Activated naive CD8-positive, alpha-beta T cell treated with anti-CD3 and anti-CD28 coated beads, Interleukin-2, amount 10 ng/mL, durations not matched to agents 7 days and 5 days (primary cell): ENCODE measurements at regions not wholly inside any gene's neighbourhood (a gene's known extent, or its start where the extent isn't known, plus 50 kb on each side); places are given as distances from the start of the nearest gene placed in this dataset.
"Not testable (repeated sequence)": the region's sequence is repeated elsewhere in the genome, so short reads cannot be mapped to it uniquely, and the experiment has no call there.

Experiments used
- ATAC-seq: fragments of 150-1000 bp; cut with Tn5 transposase; one replicate; pipeline ENCODE4 v1.10.0; 2021; ENCODE audit warnings: low read depth, moderate library complexity
- POLR2A ChIA-PET: fragments of 350-600 bp; sonication (Branson Sonifier 250); formaldehyde crosslinking; loops from one replicate; lab custom pipeline; 2021; ENCODE audit warnings: antibody characterized with exemption; lab: Charles Lee
- DNase-seq: peaks from one replicate; pipeline ENCODE4 v3.0.0; 2021
- H3K27ac Mint-ChIP-seq: one replicate; pipeline ENCODE4 v1.8.0; 2022; ENCODE audit warnings: mild to moderate bottlenecking, mixed read lengths
- H3K27me3 Mint-ChIP-seq: one replicate; pipeline ENCODE4 v1.8.0; 2022; ENCODE audit warnings: mild to moderate bottlenecking, moderate library complexity, mixed read lengths
- H3K36me3 Mint-ChIP-seq: one replicate; pipeline ENCODE4 v1.8.0; 2021; ENCODE audit warnings: mild to moderate bottlenecking, mixed read lengths
- H3K4me1 Mint-ChIP-seq: one replicate; pipeline ENCODE4 v1.8.0; 2021; ENCODE audit warnings: mixed read lengths
- H3K4me3 Mint-ChIP-seq: one replicate; pipeline ENCODE4 v1.8.0; 2022; ENCODE audit warnings: mild to moderate bottlenecking, moderate library complexity, mixed read lengths
- H3K9me3 Mint-ChIP-seq: one replicate; pipeline ENCODE4 v1.8.0; 2021; ENCODE audit warnings: mixed read lengths

DNA sequence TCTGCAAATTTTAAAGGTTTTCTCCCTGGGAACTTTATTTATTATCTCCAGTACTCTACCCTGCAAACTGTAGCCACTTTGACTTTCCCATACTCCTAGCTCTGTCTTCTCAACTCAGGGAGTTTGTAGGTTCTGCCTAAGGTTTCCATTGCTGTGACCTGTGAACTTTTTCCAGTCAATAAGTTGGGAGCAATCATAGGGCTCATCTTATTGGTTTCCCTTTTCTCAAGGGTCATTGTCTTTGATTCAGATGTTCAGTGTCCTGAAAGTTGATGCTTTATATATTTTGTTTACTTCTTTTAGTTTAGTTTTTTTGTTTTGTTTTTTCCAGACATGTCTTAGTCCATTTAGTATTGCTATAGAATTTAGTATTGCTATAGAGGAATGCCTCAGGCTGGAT is 85.3 kb upstream of the NUDT6 start:
- no peak for ATAC-seq
- no peaks in the 10 kb centered on the region for H3K9me3 Mint-ChIP-seq
- no peak overlapping the region for H3K4me3 Mint-ChIP-seq
- H3K4me1 Mint-ChIP-seq: no peaks in the 10 kb centered on the region
- POLR2A ChIA-PET: no interaction called here
- H3K27me3 Mint-ChIP-seq: no peaks in the 10 kb centered on the region
- no peak for DNase-seq
- H3K36me3 Mint-ChIP-seq: peaks cover 56% of the 10 kb centered on the region
- H3K27ac Mint-ChIP-seq: no peak overlapping the region

DNA sequence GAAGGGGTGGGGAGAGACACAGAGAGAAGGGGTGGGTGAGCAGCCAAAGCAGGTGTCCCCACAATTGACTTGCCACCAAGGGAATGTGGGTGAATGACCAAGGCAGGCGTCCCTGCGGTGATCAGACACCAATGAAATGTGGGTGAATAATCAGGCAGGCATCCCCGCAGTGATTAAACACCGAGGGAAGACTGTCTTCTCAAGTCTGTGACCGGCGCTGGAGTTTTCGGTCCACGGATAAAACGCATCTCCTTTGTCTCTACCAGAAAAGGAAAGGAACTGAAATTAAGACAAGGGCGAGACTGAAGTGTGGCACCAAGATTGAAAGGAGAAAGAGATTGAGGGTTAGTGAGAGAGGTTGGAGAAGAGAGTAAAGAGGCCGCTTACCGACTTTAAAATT is 90.0 kb upstream of the NUDT6 start:
- DNase-seq, POLR2A ChIA-PET: not testable (repeated sequence)
- H3K36me3 Mint-ChIP-seq: peaks cover 32% of the 10 kb centered on the region

GRCh38 chr4:123014038-123014437 is 91.6 kb upstream of the NUDT6 start:
- DNase-seq: no peak
- Mint-ChIP-seq H3K4me1 (no peaks in the 10 kb centered on the region), H3K4me3 (no peak overlapping the region), H3K36me3 (peaks cover 20% of the 10 kb centered on the region), H3K27ac (no peak overlapping the region), H3K27me3 (no peaks in the 10 kb centered on the region), H3K9me3 (no peaks in the 10 kb centered on the region)
- ATAC-seq: no peak
- POLR2A ChIA-PET: no interaction called here

More for the DNA sequence above, 90.0 kb upstream of the NUDT6 start:
- H3K9me3 Mint-ChIP-seq, H3K27ac Mint-ChIP-seq, ATAC-seq, H3K4me3 Mint-ChIP-seq, H3K27me3 Mint-ChIP-seq, H3K4me1 Mint-ChIP-seq: not testable (repeated sequence)

- ATAC-seq (no peak), DNase-seq (no peak)
- H3K27me3 Mint-ChIP-seq: no peaks in the 10 kb centered on the region
- no peaks in the 10 kb centered on the region for H3K9me3 Mint-ChIP-seq
- H3K4me3 Mint-ChIP-seq: no peak overlapping the region
- H3K27ac Mint-ChIP-seq: no peak overlapping the region
- POLR2A ChIA-PET: interaction anchor here (0.7 kb wide), 1 partner anchor 43 kb away, joined by 6 read pairs; no protein-coding TSS in a partner anchor
- no peaks in the 10 kb centered on the region for H3K4me1 Mint-ChIP-seq
- peaks cover 10% of the 10 kb centered on the region for H3K36me3 Mint-ChIP-seq
These were observed 94.7 kb upstream of the NUDT6 start for GRCh38 chr4:123017078-123017477.

DNA sequence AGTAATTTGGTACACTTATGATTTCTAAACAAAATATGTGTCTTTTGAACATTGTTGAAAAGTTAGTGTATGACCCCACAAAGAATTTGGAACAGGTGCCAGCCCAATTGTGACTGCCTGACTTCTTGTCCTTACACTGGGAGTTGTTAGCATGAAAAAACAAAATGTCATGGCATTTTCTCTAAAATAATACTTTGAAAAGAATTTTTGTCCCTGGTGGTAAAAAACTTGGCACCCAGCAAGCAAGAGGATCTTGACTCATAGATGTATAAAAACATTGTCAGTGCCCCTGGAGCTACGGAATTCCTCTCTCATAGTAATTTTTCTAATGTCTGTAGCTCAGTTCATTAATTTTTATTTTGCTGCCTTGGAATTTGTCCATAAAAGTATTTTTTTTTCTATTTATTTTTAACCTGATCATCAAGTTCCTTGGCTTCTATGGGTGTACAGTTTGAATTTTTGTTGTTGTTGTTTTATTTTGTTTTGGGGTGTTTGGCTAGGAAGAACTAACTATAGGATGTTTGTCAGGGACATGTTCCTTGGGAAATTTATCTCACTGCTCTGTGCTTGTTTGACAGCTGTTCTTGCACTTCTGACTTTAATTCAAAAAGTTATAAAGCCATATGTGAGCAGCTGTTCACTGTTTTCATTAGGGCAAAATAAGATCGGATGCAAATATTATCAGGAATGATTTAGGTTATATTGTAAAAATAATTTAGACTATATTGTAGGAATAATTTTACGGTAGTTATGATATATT is 95.4 kb upstream of the NUDT6 start:
- H3K4me3 Mint-ChIP-seq: no peak overlapping the region
- no peaks in the 10 kb centered on the region for H3K27me3 Mint-ChIP-seq
- DNase-seq (no peak), ATAC-seq (no peak)
- no peaks in the 10 kb centered on the region for H3K9me3 Mint-ChIP-seq
- POLR2A ChIA-PET: no interaction called here
- no peak overlapping the region for H3K27ac Mint-ChIP-seq
- H3K36me3 Mint-ChIP-seq: peaks cover 12% of the 10 kb centered on the region
- no peaks in the 10 kb centered on the region for H3K4me1 Mint-ChIP-seq

DNA sequence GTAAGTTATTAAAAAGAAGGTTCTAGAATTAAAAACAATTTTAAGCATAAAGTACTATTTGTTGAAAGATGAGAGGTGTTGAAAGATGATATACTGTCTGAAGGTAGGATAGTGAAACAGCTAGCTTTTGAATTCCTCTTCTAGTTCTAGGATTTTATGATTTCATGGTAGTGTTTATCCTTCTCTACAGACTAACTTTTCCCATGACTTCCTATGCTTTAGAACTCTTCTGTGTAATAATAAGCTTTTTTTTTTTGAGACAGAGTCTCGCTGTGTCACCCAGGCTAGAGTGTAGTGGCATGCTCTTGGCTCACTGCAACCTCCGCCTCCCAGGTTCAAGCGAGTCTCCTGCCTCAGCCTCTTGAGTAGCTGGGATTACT is 96.0 kb upstream of the NUDT6 start:
- DNase-seq (no peak), ATAC-seq (no peak)
- Mint-ChIP-seq H3K4me1 (no peaks in the 10 kb centered on the region), H3K9me3 (no peaks in the 10 kb centered on the region), H3K36me3 (peaks cover 13% of the 10 kb centered on the region), H3K27ac (no peak overlapping the region), H3K4me3 (no peak overlapping the region), H3K27me3 (no peaks in the 10 kb centered on the region)
- POLR2A ChIA-PET: no interaction called here

- H3K27me3 Mint-ChIP-seq: no peaks in the 10 kb centered on the region
- peaks cover 18% of the 10 kb centered on the region for H3K36me3 Mint-ChIP-seq
- H3K9me3 Mint-ChIP-seq: no peaks in the 10 kb centered on the region
- ATAC-seq (no peak), DNase-seq (no peak)
- no peak overlapping the region for H3K27ac Mint-ChIP-seq
- H3K4me3 Mint-ChIP-seq: no peak overlapping the region
- POLR2A ChIA-PET: no interaction called here
- H3K4me1 Mint-ChIP-seq: peaks cover 3% of the 10 kb centered on the region
These were observed 97.9 kb upstream of the NUDT6 start for GRCh38 chr4:123020285-123020684.

DNA sequence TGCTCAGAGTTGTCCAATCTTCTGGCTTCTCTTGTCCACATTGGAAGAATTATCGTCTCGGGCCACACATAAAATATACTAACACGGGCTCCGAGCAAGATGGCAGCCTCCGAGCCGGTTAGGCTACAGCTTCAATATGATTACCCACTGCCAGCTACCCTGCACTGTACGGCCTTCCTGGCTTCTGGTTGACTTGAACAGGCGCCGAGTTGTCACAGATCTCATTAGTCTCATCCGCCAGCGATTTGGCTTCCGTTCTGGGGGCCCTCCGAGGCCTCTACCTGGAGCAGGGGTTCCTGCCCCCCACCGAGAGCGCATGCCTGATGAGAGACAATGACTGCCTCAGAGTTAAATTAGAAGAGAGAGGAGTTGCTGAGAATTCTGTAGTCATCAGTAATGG is 101.2 kb upstream of the NUDT6 start:
- Mint-ChIP-seq H3K36me3 (peaks cover 24% of the 10 kb centered on the region), H3K4me1 (peaks cover 12% of the 10 kb centered on the region), H3K9me3 (no peaks in the 10 kb centered on the region), H3K27me3 (no peaks in the 10 kb centered on the region), H3K27ac (no peak overlapping the region), H3K4me3 (no peak overlapping the region)
- POLR2A ChIA-PET: no interaction called here
- no peak for DNase-seq
- ATAC-seq: no peak

DNA sequence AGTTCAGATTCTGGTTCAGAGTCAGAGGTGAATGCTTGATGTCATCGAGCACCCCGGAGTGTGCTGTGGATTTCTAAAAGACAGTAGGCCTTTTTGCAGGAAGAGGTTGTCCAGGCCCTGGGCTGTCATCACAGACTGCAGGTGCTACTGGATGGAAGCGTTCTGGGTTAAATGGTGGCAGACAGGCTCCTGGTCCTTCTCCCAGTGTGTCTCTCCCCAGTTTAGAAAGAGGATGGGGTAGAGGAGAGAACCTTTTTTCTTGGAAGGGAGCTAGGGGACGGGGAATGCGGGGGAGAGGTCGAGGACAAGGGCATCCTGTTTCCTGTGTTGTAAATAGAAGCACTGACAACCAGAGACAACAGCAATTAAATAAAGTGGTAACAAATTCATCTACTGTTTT is 102.3 kb upstream of the NUDT6 start:
- Mint-ChIP-seq H3K27ac (no peak overlapping the region), H3K27me3 (no peaks in the 10 kb centered on the region), H3K36me3 (peaks cover 26% of the 10 kb centered on the region), H3K4me3 (no peak overlapping the region), H3K9me3 (no peaks in the 10 kb centered on the region), H3K4me1 (peaks cover 12% of the 10 kb centered on the region)
- ATAC-seq (no peak), DNase-seq (no peak)
- POLR2A ChIA-PET: no interaction called here

DNA sequence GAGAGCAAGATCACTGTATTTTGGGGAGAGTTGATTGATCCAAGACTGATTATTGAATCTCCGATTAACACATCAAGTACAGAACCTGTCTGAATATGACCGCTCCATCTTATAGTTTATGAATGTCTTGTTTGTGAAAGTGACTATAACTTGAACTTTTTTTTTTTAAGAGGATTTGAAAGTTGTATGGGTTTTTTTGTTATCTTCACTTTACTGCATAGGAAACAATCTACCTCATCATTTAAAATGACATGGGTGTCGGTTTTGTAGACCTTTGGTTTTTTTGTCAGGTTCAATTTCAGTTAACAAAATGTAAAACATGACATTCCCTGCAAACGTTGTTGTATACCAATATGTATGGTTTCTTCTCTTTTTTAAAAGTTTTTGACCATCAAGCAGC is 103.0 kb upstream of the NUDT6 start:
- POLR2A ChIA-PET: no interaction called here
- DNase-seq: no peak
- H3K27ac Mint-ChIP-seq: no peak overlapping the region
- H3K4me3 Mint-ChIP-seq: no peak overlapping the region
- peaks cover 24% of the 10 kb centered on the region for H3K36me3 Mint-ChIP-seq
- H3K9me3 Mint-ChIP-seq: no peaks in the 10 kb centered on the region
- no peak for ATAC-seq
- H3K27me3 Mint-ChIP-seq: no peaks in the 10 kb centered on the region
- H3K4me1 Mint-ChIP-seq: peaks cover 12% of the 10 kb centered on the region

DNA sequence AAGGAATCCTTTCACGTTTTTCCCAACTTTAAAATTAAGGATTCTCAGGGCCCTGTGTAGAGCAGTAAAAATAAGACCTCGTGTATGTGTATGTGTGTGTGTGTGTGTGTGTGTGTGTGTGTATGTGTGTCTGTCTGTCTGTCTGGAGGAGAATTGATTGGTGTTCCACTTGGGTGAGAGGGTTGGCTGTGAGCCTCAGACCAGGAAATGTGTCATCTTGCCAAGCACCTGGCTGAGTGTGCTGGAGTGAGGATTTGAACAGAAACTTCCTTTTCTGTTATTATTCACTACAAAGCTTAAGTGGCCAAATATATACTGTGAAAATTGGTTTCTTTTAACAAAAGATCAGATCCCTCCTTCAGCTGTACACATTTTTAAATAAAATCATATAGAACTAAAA is 103.6 kb upstream of the NUDT6 start:
- peaks cover 23% of the 10 kb centered on the region for H3K36me3 Mint-ChIP-seq
- H3K27me3 Mint-ChIP-seq: not testable (repeated sequence)

GRCh38 chr4:123031664-123032063 is 109.3 kb upstream of the NUDT6 start:
- DNase-seq (no peak), ATAC-seq (no peak)
- H3K4me3 Mint-ChIP-seq: no peak overlapping the region
- POLR2A ChIA-PET: no interaction called here
- H3K4me1 Mint-ChIP-seq: peaks cover 2% of the 10 kb centered on the region
- H3K27ac Mint-ChIP-seq: no peak overlapping the region
- no peaks in the 10 kb centered on the region for H3K9me3 Mint-ChIP-seq
- peaks cover 17% of the 10 kb centered on the region for H3K36me3 Mint-ChIP-seq
- no peaks in the 10 kb centered on the region for H3K27me3 Mint-ChIP-seq

More for the DNA sequence above, 103.6 kb upstream of the NUDT6 start:
- POLR2A ChIA-PET: interaction anchor here (0.5 kb wide), 1 partner anchor 267 kb away, joined by 4 read pairs; no protein-coding TSS in a partner anchor
- DNase-seq, ATAC-seq, H3K4me3 Mint-ChIP-seq, H3K9me3 Mint-ChIP-seq: not testable (repeated sequence)
- H3K27ac Mint-ChIP-seq: peak overlapping the region; percentile 43
- peaks cover 12% of the 10 kb centered on the region for H3K4me1 Mint-ChIP-seq

- Mint-ChIP-seq H3K27me3 (no peaks in the 10 kb centered on the region), H3K4me1 (no peaks in the 10 kb centered on the region), H3K9me3 (no peaks in the 10 kb centered on the region), H3K4me3 (no peak overlapping the region), H3K27ac (no peak overlapping the region), H3K36me3 (peaks cover 9% of the 10 kb centered on the region)
- POLR2A ChIA-PET: no interaction called here
- ATAC-seq: no peak
- no peak for DNase-seq
These were observed 111.6 kb upstream of the NUDT6 start for GRCh38 chr4:123034023-123034422.

DNA sequence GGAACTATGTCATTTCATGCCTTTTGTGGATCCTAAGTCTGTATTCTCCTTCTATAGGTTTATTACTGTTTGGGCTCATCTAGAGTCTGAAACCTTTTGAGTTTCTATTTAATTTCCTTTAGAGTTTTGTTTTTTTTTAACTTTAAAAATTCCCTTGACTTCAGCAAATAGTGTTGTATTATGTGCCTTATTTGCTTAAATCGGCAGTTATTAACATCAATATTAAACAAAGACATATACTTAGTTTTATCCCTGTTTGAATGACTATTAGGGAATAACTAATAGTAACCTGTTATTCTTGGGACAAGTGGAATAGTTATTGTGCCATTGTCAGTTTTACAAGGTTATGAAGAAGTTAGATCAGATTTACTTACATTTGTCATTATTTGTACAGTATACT is 112.8 kb upstream of the NUDT6 start:
- no peaks in the 10 kb centered on the region for H3K9me3 Mint-ChIP-seq
- no peaks in the 10 kb centered on the region for H3K27me3 Mint-ChIP-seq
- ATAC-seq: no peak
- H3K36me3 Mint-ChIP-seq: peaks cover 15% of the 10 kb centered on the region
- no peak overlapping the region for H3K4me3 Mint-ChIP-seq
- H3K27ac Mint-ChIP-seq: no peak overlapping the region
- POLR2A ChIA-PET: no interaction called here
- no peak for DNase-seq
- no peaks in the 10 kb centered on the region for H3K4me1 Mint-ChIP-seq
